Suprapubic skin (tissue), 4 donors: ENCODE measurements at regions not wholly inside any gene's neighbourhood (a gene's known extent, or its start where the extent isn't known, plus 50 kb on each side); places are given as distances from the start of the nearest gene placed in this dataset.

ENCODE experiments used
- EP300 ChIP-seq: sonication (generic); formaldehyde crosslinking; IDR thresholded peaks from one replicate; pipeline ENCODE4 v1.6.1; 2017; ENCODE audit warnings: antibody characterized with exemption
- POLR2A ChIP-seq, 2 donors: fragments of 450-650 bp; IDR thresholded peaks; one replicate each; pipeline ENCODE4 v1.6.1; 2017; ENCODE audit warnings: antibody characterized with exemption in 2 of 2, mild to moderate bottlenecking in 2 of 2, moderate library complexity in 2 of 2
- POLR2AphosphoS5 ChIP-seq, 3 donors: sonication (generic); formaldehyde crosslinking; IDR thresholded peaks; one replicate each; pipeline ENCODE4 v1.6.1; 2017; ENCODE audit warnings: antibody characterized with exemption in 3 of 3
- TF ChIP-seq, protein P1 (sequence below), 2 donors: fragments of 200-600 bp in 1 of 2; fragments of 450-650 bp in 1 of 2; sonication (generic) in 1 of 2; IDR thresholded peaks; one replicate each; pipeline ENCODE4 v1.5.1; 2016 to 2019; ENCODE audit warnings: antibody characterized with exemption in 2 of 2, mild to moderate bottlenecking in 1 of 2, moderate library complexity in 1 of 2

GRCh38 chr17:14448818-14449217 lies 147.9 kb downstream of the HS3ST3B1 start:
- TF ChIP-seq POLR2A (IDR thresholded peaks at IDR 0.05): no peak
- no peak for TF ChIP-seq POLR2AphosphoS5 (IDR thresholded peaks at IDR 0.05)
- TF ChIP-seq, protein P1, sequence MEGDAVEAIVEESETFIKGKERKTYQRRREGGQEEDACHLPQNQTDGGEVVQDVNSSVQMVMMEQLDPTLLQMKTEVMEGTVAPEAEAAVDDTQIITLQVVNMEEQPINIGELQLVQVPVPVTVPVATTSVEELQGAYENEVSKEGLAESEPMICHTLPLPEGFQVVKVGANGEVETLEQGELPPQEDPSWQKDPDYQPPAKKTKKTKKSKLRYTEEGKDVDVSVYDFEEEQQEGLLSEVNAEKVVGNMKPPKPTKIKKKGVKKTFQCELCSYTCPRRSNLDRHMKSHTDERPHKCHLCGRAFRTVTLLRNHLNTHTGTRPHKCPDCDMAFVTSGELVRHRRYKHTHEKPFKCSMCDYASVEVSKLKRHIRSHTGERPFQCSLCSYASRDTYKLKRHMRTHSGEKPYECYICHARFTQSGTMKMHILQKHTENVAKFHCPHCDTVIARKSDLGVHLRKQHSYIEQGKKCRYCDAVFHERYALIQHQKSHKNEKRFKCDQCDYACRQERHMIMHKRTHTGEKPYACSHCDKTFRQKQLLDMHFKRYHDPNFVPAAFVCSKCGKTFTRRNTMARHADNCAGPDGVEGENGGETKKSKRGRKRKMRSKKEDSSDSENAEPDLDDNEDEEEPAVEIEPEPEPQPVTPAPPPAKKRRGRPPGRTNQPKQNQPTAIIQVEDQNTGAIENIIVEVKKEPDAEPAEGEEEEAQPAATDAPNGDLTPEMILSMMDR (IDR thresholded peaks at IDR 0.05): no peak
- TF ChIP-seq EP300: no peak
